NCI-H146 treated with DMSO at 0.1 percent for 48 hours (cell line): ENCODE measurements at regions not wholly inside any gene's neighbourhood (a gene's known extent, or its start where the extent isn't known, plus 50 kb on each side); places are given as distances from the start of the nearest gene placed in this dataset.

ENCODE experiments used
- DNase-seq: peaks from one replicate; lab custom pipeline; 2025; ENCODE audit not compliant: unreplicated experiment; lab: John Stamatoyannopoulos, UW

- no peak for DNase-seq
Measured at GRCh38 chrX:58051346-58051745, 141.1 kb upstream of the ZXDA start.

GRCh38 chrX:58044130-58044529 is 133.9 kb upstream of the ZXDA start:
- DNase-seq: no peak

DNA sequence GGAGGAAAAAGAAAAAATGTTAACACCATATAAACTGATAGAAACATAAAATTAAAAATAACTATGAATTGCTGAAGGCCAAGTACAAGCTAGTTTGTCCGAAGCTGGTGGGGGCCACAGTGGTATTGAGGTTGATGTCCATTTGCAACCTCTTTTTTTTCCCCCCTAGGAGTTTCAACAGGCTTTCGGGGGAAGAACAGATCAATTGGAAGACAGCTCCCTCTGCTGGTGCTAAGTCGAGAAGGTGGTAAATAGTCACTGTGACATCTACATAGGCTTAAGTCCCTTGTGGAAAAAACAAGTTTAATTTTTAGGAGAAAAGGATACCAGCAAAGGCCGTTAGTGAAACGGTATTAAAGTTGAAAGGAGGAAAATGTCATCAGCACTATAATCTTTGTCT is 115.7 kb upstream of the ZXDA start:
- DNase-seq: peak; percentile 41

- no peak for DNase-seq
Measured at GRCh38 chrX:57985951-57986350, 75.7 kb upstream of the ZXDA start.

- no peak for DNase-seq
Measured at GRCh38 chrX:57984620-57985019, 74.4 kb upstream of the ZXDA start.

DNA sequence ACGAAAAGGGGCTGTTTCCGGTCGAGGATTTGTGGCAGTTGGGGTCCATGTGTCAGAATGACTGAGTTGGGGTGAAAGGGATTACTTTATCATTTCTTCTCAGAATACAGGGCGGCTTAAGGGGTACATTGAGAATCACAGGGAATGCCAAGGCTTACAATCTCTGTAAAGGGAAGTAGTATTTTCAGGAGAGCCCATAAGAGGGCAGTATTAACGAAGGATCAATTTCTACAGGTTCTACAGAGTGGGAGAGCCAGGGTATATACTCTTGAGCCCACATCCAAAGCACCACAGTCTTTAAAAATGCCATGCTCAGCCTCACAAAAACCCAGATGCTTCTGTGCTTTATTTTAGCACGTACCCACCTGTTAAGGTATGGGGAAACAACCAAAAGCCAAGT is 67.7 kb upstream of the ZXDA start:
- DNase-seq: no peak

GRCh38 chrX:57964975-57965374 is 54.7 kb upstream of the ZXDA start:
- no peak for DNase-seq
